Caco-2 (cell line): ENCODE measurements at regions not wholly inside any gene's neighbourhood (a gene's known extent, or its start where the extent isn't known, plus 50 kb on each side); places are given as distances from the start of the nearest gene placed in this dataset.
A peak's percentile ranks its signal among the peaks of the same experiment; 100 is the strongest.

Experiments used
- BruUV-seq: library from RNA; stranded (reverse); fragments of 400-500 nt; replicated peaks from 2 replicates; lab custom pipeline; 2021; lab: Mats Ljungman, UMichigan
- CTCF ChIA-PET: fragments of 300-600 bp; sonication (Branson Sonifier 250); formaldehyde crosslinking; loops from one replicate; lab custom pipeline; 2022; ENCODE audit warnings: antibody characterized with exemption; lab: Charles Lee
- POLR2A ChIA-PET: fragments of 300-600 bp; sonication (Branson Sonifier 250); formaldehyde crosslinking; loops from one replicate; lab custom pipeline; 2022; ENCODE audit warnings: antibody characterized with exemption; lab: Charles Lee
- DNase-seq, 2 experiments: peaks; one replicate each; pipeline versions ENCODE4 v3.0.0 to v3.0.0-alpha.2; 2020 to 2022
- H3K27me3 ChIP-seq: replicated peaks from 2 replicates; pipeline ENCODE4 v1.6.0; 2011; ENCODE audit warnings: low read length; ENCODE audit not compliant: control insufficient read depth, insufficient read depth
- H3K36me3 ChIP-seq: 2 replicates; pipeline ENCODE4 v1.5.1; 2011; ENCODE audit warnings: low read length; ENCODE audit not compliant: control insufficient read depth, insufficient read depth
- H3K4me1 ChIP-seq: fragments of 250-450 bp; sonication (Bioruptor Pico); 2 replicates; pipeline ENCODE4 v1.5.1; 2020; ENCODE audit warnings: mild to moderate bottlenecking
- H3K4me3 ChIP-seq: 2 replicates; pipeline ENCODE4 v1.5.1; 2011; ENCODE audit warnings: low read depth, mild to moderate bottlenecking, control low read depth, low read length
- H3K9me3 ChIP-seq: fragments of 250-450 bp; sonication (Bioruptor Pico); 2 replicates; pipeline ENCODE4 v1.5.1; 2020; ENCODE audit warnings: mild to moderate bottlenecking, moderate library complexity
- H3K27ac Mint-ChIP-seq: one replicate; pipeline ENCODE4 v1.8.0; 2022; ENCODE audit warnings: mixed read lengths; ENCODE audit not compliant: unreplicated experiment
- H3K27me3 Mint-ChIP-seq: one replicate; pipeline ENCODE4 v1.8.0; 2022; ENCODE audit warnings: mixed read lengths; ENCODE audit not compliant: insufficient read depth, unreplicated experiment
- H3K36me3 Mint-ChIP-seq: one replicate; pipeline ENCODE4 v1.8.0; 2022; ENCODE audit warnings: mild to moderate bottlenecking, mixed read lengths; ENCODE audit not compliant: insufficient read depth, unreplicated experiment
- H3K4me1 Mint-ChIP-seq: one replicate; pipeline ENCODE4 v1.8.0; 2022; ENCODE audit warnings: low read depth, mixed read lengths; ENCODE audit not compliant: unreplicated experiment
- H3K4me3 Mint-ChIP-seq: one replicate; pipeline ENCODE4 v1.8.0; 2022; ENCODE audit warnings: mild to moderate bottlenecking, moderate library complexity, mixed read lengths; ENCODE audit not compliant: unreplicated experiment
- H3K9me3 Mint-ChIP-seq: one replicate; pipeline ENCODE4 v1.8.0; 2022; ENCODE audit warnings: mixed read lengths; ENCODE audit not compliant: unreplicated experiment
- intact Hi-C: fragments of 100-400 bp; cut with micrococcal nuclease; formaldehyde crosslinking; loops from one replicate; pipeline ENCODE4 v1.10.0; 2022; ENCODE audit not compliant: unreplicated experiment
- TF ChIP-seq, protein P1 (sequence below), 2 experiments: fragments of 200-600 bp in 1 of 2; IDR thresholded peaks; 1 replicate in 1 of 2; 2 replicates in 1 of 2; pipeline versions ENCODE4 v1.5.1 to v1.8.0; 2011 to 2022; ENCODE audit warnings: antibody characterized with exemption in 1 of 2, control low read depth in 1 of 2, inconsistent platforms in 1 of 2, low read depth in 1 of 2, low read length in 1 of 2, mild to moderate bottlenecking in 1 of 2, moderate library complexity in 1 of 2; ENCODE audit not compliant: insufficient read depth in 1 of 2, severe bottlenecking in 1 of 2, unreplicated experiment in 1 of 2

DNA sequence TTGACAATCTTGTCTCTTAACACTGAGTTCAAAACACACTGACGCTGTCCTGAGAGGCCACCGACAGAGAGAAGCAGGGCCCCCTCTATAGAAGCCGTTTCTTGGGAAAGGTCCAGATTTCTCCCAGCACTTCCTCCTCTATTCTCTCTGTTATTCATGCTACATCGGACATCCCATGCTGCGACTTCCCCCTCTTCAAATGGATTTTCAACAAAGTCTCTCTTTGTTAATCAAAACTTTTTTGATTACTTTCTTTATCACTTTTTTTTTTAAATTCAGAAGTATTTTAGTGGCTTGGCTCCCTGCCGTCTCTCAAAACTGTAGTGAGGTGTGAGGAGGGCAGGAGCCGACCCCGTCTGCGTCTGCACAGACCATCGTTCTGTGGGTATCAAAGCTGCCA is 298.9 kb upstream of the PITRM1 start:
- no peak for DNase-seq
- H3K27me3 Mint-ChIP-seq, result no peaks in the 10 kb centered on the region
- H3K4me3 Mint-ChIP-seq, result no peak overlapping the region
- TF ChIP-seq, protein P1, sequence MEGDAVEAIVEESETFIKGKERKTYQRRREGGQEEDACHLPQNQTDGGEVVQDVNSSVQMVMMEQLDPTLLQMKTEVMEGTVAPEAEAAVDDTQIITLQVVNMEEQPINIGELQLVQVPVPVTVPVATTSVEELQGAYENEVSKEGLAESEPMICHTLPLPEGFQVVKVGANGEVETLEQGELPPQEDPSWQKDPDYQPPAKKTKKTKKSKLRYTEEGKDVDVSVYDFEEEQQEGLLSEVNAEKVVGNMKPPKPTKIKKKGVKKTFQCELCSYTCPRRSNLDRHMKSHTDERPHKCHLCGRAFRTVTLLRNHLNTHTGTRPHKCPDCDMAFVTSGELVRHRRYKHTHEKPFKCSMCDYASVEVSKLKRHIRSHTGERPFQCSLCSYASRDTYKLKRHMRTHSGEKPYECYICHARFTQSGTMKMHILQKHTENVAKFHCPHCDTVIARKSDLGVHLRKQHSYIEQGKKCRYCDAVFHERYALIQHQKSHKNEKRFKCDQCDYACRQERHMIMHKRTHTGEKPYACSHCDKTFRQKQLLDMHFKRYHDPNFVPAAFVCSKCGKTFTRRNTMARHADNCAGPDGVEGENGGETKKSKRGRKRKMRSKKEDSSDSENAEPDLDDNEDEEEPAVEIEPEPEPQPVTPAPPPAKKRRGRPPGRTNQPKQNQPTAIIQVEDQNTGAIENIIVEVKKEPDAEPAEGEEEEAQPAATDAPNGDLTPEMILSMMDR (IDR thresholded peaks at IDR 0.05; ENCODE audit: insufficient read depth in 1 of 2, low read depth in 1 of 2, low read length in 1 of 2, severe bottlenecking in 1 of 2, unreplicated experiment in 1 of 2), result no peak
- H3K9me3 Mint-ChIP-seq, result peaks cover 10% of the 10 kb centered on the region
- Histone ChIP-seq H3K4me1 (peaks cover 15% of the 10 kb centered on the region), H3K27me3 (no peaks in the 10 kb centered on the region), H3K36me3 (no peaks in the 10 kb centered on the region), H3K4me3 (no peak overlapping the region), H3K9me3 (no peaks in the 10 kb centered on the region)
- CTCF ChIA-PET, result no interaction called here
- BruUV-seq, result no TSS peak
- POLR2A ChIA-PET, result no interaction called here
- intact Hi-C loops, result no loop called here
- no peaks in the 10 kb centered on the region for H3K36me3 Mint-ChIP-seq
- no peak overlapping the region for H3K27ac Mint-ChIP-seq
- peaks cover 24% of the 10 kb centered on the region for H3K4me1 Mint-ChIP-seq

DNA sequence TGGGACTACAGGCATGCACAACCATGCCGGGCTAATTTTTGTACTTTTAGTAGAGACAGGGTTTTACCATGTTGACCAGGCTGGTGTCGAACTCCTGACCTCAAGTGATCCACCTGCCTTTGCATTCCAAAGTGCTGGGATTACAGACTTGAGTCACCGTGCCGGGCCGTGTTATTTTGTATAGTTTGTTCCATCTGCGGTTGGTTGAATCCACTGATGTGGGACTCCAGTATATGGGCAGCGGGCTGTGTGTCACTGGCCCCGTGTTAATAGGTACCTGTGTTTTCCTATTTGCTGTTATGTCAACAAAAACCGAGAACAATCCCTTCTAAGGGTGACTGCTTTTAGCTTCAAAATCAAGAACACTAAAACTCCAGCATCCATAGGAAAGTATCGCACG is 297.6 kb upstream of the PITRM1 start:
- Histone ChIP-seq H3K27me3 (no peaks in the 10 kb centered on the region), H3K9me3 (no peaks in the 10 kb centered on the region), H3K4me3 (no peak overlapping the region), H3K4me1 (peaks cover 21% of the 10 kb centered on the region), H3K36me3 (no peaks in the 10 kb centered on the region)
- H3K36me3 Mint-ChIP-seq, result no peaks in the 10 kb centered on the region
- DNase-seq, result no peak
- no peak overlapping the region for H3K27ac Mint-ChIP-seq
- ChIA-PET CTCF (no interaction called here), POLR2A (no interaction called here)
- TF ChIP-seq, protein P1 (IDR thresholded peaks at IDR 0.05; ENCODE audit: insufficient read depth in 1 of 2, low read depth in 1 of 2, low read length in 1 of 2, severe bottlenecking in 1 of 2, unreplicated experiment in 1 of 2), result no peak
- H3K4me1 Mint-ChIP-seq, result peaks cover 30% of the 10 kb centered on the region
- no peak overlapping the region for H3K4me3 Mint-ChIP-seq
- peaks cover 10% of the 10 kb centered on the region for H3K9me3 Mint-ChIP-seq
- no peaks in the 10 kb centered on the region for H3K27me3 Mint-ChIP-seq
- BruUV-seq, result no TSS peak
- intact Hi-C loops, result no loop called here

DNA sequence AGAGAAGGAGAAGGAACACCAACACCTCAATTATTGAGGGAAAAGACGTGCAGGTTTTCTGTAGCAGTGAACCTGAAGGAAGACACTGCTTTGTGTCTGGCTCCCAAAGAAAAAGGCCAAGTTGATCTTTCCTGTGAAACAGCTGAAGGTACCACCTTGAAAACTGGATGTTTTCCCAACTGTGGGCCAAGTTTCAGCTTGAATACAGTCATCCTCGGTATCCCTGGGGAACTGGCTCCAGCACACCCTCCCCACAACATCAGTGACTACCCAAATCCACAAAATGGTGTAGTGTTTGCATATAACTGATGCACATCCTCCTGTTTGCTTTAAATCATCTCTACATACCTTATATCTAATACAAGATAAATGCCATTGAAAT is 297.0 kb upstream of the PITRM1 start:
- CTCF ChIA-PET, result no interaction called here
- no peaks in the 10 kb centered on the region for H3K36me3 ChIP-seq
- H3K4me1 ChIP-seq, result peaks cover 27% of the 10 kb centered on the region
- POLR2A ChIA-PET, result no interaction called here
- H3K36me3 Mint-ChIP-seq, result no peaks in the 10 kb centered on the region
- intact Hi-C loops, result no loop called here
- no peaks in the 10 kb centered on the region for H3K27me3 ChIP-seq
- H3K27ac Mint-ChIP-seq, result peak overlapping the region; percentile 60
- peaks cover 10% of the 10 kb centered on the region for H3K9me3 Mint-ChIP-seq
- H3K4me3 Mint-ChIP-seq, result no peak overlapping the region
- peaks cover 36% of the 10 kb centered on the region for H3K4me1 Mint-ChIP-seq
- no TSS peak for BruUV-seq
- no peaks in the 10 kb centered on the region for H3K9me3 ChIP-seq
- no peak for DNase-seq
- H3K4me3 ChIP-seq, result no peak overlapping the region
- no peaks in the 10 kb centered on the region for H3K27me3 Mint-ChIP-seq
- TF ChIP-seq, protein P1 (IDR thresholded peaks at IDR 0.05; ENCODE audit: insufficient read depth in 1 of 2, low read depth in 1 of 2, low read length in 1 of 2, severe bottlenecking in 1 of 2, unreplicated experiment in 1 of 2), result no peak
